Upper lobe of left lung (tissue), 4 donors: ENCODE measurements at regions not wholly inside any gene's neighbourhood (a gene's known extent, or its start where the extent isn't known, plus 50 kb on each side); places are given as distances from the start of the nearest gene placed in this dataset.

Source experiments
- CTCF ChIP-seq, 6 experiments: fragments of 450-650 bp in 4 of 6; fragments of 200-600 bp in 2 of 6; sonication (generic) in 2 of 6; IDR thresholded peaks; one replicate each; pipeline ENCODE4 v1.5.1; 2016 to 2019; ENCODE audit warnings: antibody characterized with exemption in 6 of 6
- EP300 ChIP-seq, 4 donors: sonication (generic); formaldehyde crosslinking; IDR thresholded peaks; one replicate each; pipeline ENCODE4 v1.5.1; 2017; ENCODE audit warnings: antibody characterized with exemption in 4 of 4, control low read depth in 2 of 4
- POLR2A ChIP-seq, 4 donors: fragments of 450-650 bp; IDR thresholded peaks; one replicate each; pipeline ENCODE4 v1.5.1; 2016 to 2017; ENCODE audit warnings: antibody characterized with exemption in 4 of 4, mild to moderate bottlenecking in 2 of 4
- POLR2AphosphoS5 ChIP-seq, 2 donors: sonication (generic); formaldehyde crosslinking; IDR thresholded peaks; one replicate each; pipeline ENCODE4 v1.5.1; 2017; ENCODE audit warnings: antibody characterized with exemption in 2 of 2

GRCh38 chr3:182252802-182253201 lies 540.5 kb upstream of the ATP11B start:
- TF ChIP-seq POLR2A (IDR thresholded peaks at IDR 0.05) (no peak), POLR2AphosphoS5 (IDR thresholded peaks at IDR 0.05) (no peak), CTCF (IDR thresholded peaks at IDR 0.05) (no peak), EP300 (IDR thresholded peaks at IDR 0.05) (no peak)
